ENCODE measurements at regions not wholly inside any gene's neighbourhood (a gene's known extent, or its start where the extent isn't known, plus 50 kb on each side); places are given as distances from the start of the nearest gene placed in this dataset.
"Not testable (repeated sequence)": the region's sequence is repeated elsewhere in the genome, so short reads cannot be mapped to it uniquely, and the experiment has no call there.

GRCh38 chr2:116148361-116148760 is 1666.1 kb upstream of the DDX18 start:
- no peak for TF ChIP-seq CTCF (conservative IDR thresholded peaks at IDR 0.05; ENCODE audit: low read depth, low read length)
- H3K4me3 ChIP-seq (ENCODE audit: low read depth, low read length), result no peak overlapping the region
- no peak for DNase-seq (ENCODE audit: low read depth)

- no peak overlapping the region for H3K4me3 ChIP-seq (ENCODE audit: low read depth, low read length)
- DNase-seq (ENCODE audit: low read depth), result no peak
- TF ChIP-seq CTCF (conservative IDR thresholded peaks at IDR 0.05; ENCODE audit: low read depth, low read length), result no peak
Observed at GRCh38 chr2:116153729-116154128, 1660.8 kb upstream of the DDX18 start.

- no peak for TF ChIP-seq CTCF (conservative IDR thresholded peaks at IDR 0.05; ENCODE audit: low read depth, low read length)
- H3K4me3 ChIP-seq (ENCODE audit: low read depth, low read length), result no peak overlapping the region
- no peak for DNase-seq (ENCODE audit: low read depth)
Observed at GRCh38 chr2:116160657-116161056, 1653.8 kb upstream of the DDX18 start.

GRCh38 chr2:116162395-116162794 is 1652.1 kb upstream of the DDX18 start:
- no peak for DNase-seq (ENCODE audit: low read depth)
- TF ChIP-seq CTCF (conservative IDR thresholded peaks at IDR 0.05; ENCODE audit: low read depth, low read length), result no peak
- no peak overlapping the region for H3K4me3 ChIP-seq (ENCODE audit: low read depth, low read length)

GRCh38 chr2:116167107-116167506 is 1647.4 kb upstream of the DDX18 start:
- DNase-seq (ENCODE audit: low read depth), result no peak
- no peak for TF ChIP-seq CTCF (conservative IDR thresholded peaks at IDR 0.05; ENCODE audit: low read depth, low read length)
- H3K4me3 ChIP-seq (ENCODE audit: low read depth, low read length), result no peak overlapping the region

GRCh38 chr2:116180072-116180471 is 1634.4 kb upstream of the DDX18 start:
- TF ChIP-seq CTCF (conservative IDR thresholded peaks at IDR 0.05; ENCODE audit: low read depth, low read length), result no peak
- DNase-seq (ENCODE audit: low read depth), result no peak
- no peak overlapping the region for H3K4me3 ChIP-seq (ENCODE audit: low read depth, low read length)

- not testable (repeated sequence) for H3K4me3 ChIP-seq (ENCODE audit: low read depth, low read length); DNase-seq (ENCODE audit: low read depth)
Observed at GRCh38 chr2:116190684-116191083, 1623.8 kb upstream of the DDX18 start.

GRCh38 chr2:116200086-116200485 is 1614.4 kb upstream of the DDX18 start:
- H3K4me3 ChIP-seq (ENCODE audit: low read depth, low read length), result no peak overlapping the region
- no peak for TF ChIP-seq CTCF (conservative IDR thresholded peaks at IDR 0.05; ENCODE audit: low read depth, low read length)
- no peak for DNase-seq (ENCODE audit: low read depth)

Data from choroid plexus epithelial cell (primary cell).